SH-SY5Y (cell line): ENCODE measurements at regions not wholly inside any gene's neighbourhood (a gene's known extent, or its start where the extent isn't known, plus 50 kb on each side); places are given as distances from the start of the nearest gene placed in this dataset.

Source experiments
- GATA2 ChIP-seq: IDR thresholded peaks from 2 replicates; pipeline ENCODE4 v1.6.1; 2011; ENCODE audit warnings: mild to moderate bottlenecking, low read depth, low read length
- GATA3 ChIP-seq: IDR thresholded peaks from 2 replicates; pipeline ENCODE4 v1.6.1; 2011; ENCODE audit warnings: low read depth, mild to moderate bottlenecking, low read length, moderate library complexity

- TF ChIP-seq GATA2 (no peak), GATA3 (no peak)
Measured at GRCh38 chr2:76450024-76450475, 739.3 kb upstream of the GCFC2 start.

- no peak for TF ChIP-seq GATA2
- TF ChIP-seq GATA3: no peak
Measured at GRCh38 chr2:76448956-76449355, 738.2 kb upstream of the GCFC2 start.

- TF ChIP-seq GATA3: no peak
- no peak for TF ChIP-seq GATA2
Measured at GRCh38 chr2:76447294-76447693, 736.6 kb upstream of the GCFC2 start.

GRCh38 chr2:76446872-76447271, 736.2 kb upstream of the GCFC2 start:
- TF ChIP-seq GATA3 (no peak), GATA2 (no peak)

GRCh38 chr2:76445880-76446279, 735.2 kb upstream of the GCFC2 start:
- TF ChIP-seq GATA2 (no peak), GATA3 (no peak)

GRCh38 chr2:76444732-76445131, 734.0 kb upstream of the GCFC2 start:
- TF ChIP-seq GATA3: no peak
- no peak for TF ChIP-seq GATA2

GRCh38 chr2:76437564-76437963, 726.8 kb upstream of the GCFC2 start:
- TF ChIP-seq GATA2 (no peak), GATA3 (no peak)

- TF ChIP-seq GATA2 (no peak), GATA3 (no peak)
Measured at GRCh38 chr2:76429374-76429773, 718.7 kb upstream of the GCFC2 start.

- no peak for TF ChIP-seq GATA3
- no peak for TF ChIP-seq GATA2
Measured at GRCh38 chr2:76427452-76427851, 716.7 kb upstream of the GCFC2 start.

- no peak for TF ChIP-seq GATA3
- no peak for TF ChIP-seq GATA2
Measured at GRCh38 chr2:76415821-76416220, 705.1 kb upstream of the GCFC2 start.

- TF ChIP-seq GATA2 (no peak), GATA3 (no peak)
Measured at GRCh38 chr2:76413436-76413835, 702.7 kb upstream of the GCFC2 start.

GRCh38 chr2:76406134-76406855, 695.6 kb upstream of the GCFC2 start:
- TF ChIP-seq GATA2 (no peak), GATA3 (no peak)

GRCh38 chr2:76393356-76393755, 682.6 kb upstream of the GCFC2 start:
- TF ChIP-seq GATA2 (no peak), GATA3 (no peak)

- no peak for TF ChIP-seq GATA2
- TF ChIP-seq GATA3: no peak
Measured at GRCh38 chr2:76391678-76392077, 681.0 kb upstream of the GCFC2 start.

- TF ChIP-seq GATA2 (no peak), GATA3 (no peak)
Measured at GRCh38 chr2:76387294-76387693, 676.6 kb upstream of the GCFC2 start.
